SKM-1 (cell line): ENCODE measurements at regions not wholly inside any gene's neighbourhood (a gene's known extent, or its start where the extent isn't known, plus 50 kb on each side); places are given as distances from the start of the nearest gene placed in this dataset.
A peak's percentile ranks its signal among the peaks of the same experiment; 100 is the strongest.

ENCODE experiments used
- DNase-seq: peaks from one replicate; lab custom pipeline; 2025; ENCODE audit not compliant: unreplicated experiment; lab: John Stamatoyannopoulos, UW

DNA sequence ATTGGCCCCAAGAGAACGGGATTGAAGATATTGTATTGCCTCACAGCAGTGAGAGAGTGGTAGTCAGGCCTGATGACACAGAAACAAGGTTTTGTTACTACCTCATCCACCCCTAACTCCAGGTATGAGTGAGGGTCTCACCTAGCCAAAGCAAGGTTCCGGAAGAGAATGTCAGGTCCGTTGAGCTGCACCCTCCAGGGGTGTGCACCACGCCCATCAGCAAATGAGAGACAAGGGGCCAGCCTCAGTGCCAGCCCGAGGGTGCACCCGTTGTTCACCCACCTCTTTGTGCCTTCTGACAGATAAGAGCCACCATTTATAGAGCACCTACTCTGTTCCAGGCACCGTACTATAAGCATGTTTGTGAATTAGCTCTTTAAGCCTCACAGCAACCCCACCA, 121.9 kb upstream of the IPO9 start:
- no peak for DNase-seq

GRCh38 chr1:201707656-201708055, 121.3 kb upstream of the IPO9 start:
- no peak for DNase-seq

- DNase-seq, result peak; percentile 70
Measured at GRCh38 chr1:201708085-201708512, 120.9 kb upstream of the IPO9 start.

DNA sequence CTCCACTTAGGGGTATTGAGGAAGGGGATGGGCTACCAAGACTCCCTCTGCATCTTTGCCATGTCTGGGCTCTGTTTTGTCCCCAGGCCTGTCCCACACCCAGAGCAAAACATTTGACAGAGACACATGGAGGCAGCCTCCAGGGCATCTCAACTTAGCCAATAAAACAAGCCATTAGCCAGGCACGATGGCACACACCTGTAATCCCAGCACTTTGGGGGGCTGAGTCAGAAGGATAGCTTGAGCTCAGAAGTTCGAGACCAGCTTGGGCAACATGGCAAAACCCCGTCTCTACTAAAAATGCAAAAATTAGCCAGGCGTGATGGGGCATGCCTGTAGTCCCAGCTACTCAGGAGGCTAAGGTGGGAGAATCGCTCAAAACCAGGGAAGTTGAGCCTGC, 120.3 kb upstream of the IPO9 start:
- no peak for DNase-seq

GRCh38 chr1:201709564-201710295, 119.2 kb upstream of the IPO9 start:
- DNase-seq, result peak; percentile 53

DNA sequence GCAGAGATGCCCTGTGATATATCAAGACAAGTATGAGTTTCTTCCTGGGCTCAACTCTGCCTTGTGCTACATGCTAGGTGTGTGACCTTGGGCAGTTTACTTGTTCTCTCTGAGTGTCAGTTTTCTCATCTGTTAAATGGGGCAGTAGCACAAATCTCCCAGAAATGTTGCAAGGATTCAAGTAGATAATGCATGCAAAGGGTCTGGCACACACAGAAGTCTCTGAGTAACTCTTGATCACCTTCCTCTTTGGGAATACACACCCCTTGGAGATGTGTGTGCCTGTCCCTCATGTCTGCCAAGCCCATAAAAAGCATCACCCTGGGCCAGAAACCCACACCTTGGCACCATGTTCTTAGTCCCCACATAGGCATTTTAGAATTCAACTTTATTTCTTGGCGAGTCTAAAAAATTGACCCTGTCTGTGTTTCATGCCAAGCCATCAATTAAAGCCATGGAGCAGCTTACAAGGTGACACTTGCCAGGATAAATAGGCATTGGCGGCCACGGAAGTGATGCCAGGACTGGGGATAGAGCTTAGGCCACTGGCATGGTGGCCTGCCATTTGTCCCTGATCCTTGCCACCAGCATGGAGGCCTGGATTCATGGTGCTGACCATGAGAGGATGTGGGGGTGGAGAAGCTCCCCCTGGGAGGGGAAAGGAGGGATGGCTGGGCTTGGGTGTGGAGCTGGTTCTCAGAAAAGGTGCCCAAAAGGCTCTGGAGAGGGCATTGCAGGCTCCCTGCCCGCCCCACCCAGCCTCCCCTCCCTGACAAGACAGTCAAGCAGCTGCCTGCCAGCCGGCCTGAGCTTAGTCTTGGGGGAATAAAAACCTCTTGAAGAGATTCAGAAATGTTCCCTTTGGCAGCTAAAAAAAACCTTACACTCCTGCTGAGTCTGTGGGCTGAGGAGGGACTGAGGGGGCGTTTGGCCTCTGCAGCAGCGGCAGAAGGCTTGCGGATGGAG, 118.0 kb upstream of the IPO9 start:
- DNase-seq, result no peak

GRCh38 chr1:201711811-201712210, 117.1 kb upstream of the IPO9 start:
- DNase-seq, result no peak

DNA sequence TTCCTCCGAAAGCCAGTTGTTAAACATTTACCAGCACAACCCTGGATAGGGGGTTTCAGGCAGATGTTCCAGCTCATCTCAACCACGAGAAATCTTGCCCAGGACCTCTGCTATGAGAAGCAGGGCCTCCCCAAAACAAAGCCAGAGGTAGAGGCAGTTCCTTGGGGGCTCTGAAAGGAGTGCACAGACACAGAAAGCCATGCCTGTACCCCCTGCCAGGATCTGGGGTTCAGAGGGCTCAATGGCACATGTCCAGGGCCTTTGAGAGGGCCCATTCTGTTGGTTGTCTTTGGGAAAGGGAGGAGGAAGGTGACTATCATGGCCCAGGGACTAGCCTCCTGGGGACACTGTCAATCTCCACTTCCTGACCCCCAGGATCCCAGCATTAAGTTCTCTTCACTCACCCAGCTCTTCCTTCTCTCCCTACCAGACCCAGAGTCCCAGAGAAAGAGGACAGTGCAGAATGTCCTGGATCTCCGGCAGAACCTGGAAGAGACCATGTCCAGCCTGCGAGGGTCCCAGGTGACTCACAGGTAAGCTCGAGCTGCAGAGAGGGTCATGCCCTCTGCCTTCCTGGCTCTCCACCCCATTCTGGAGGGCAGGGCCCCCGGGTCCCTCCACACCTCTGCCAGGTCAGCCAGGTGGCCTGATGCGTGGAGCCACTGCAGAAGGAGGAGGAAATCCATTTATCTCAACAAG, 116.4 kb upstream of the IPO9 start:
- DNase-seq, result no peak

DNA sequence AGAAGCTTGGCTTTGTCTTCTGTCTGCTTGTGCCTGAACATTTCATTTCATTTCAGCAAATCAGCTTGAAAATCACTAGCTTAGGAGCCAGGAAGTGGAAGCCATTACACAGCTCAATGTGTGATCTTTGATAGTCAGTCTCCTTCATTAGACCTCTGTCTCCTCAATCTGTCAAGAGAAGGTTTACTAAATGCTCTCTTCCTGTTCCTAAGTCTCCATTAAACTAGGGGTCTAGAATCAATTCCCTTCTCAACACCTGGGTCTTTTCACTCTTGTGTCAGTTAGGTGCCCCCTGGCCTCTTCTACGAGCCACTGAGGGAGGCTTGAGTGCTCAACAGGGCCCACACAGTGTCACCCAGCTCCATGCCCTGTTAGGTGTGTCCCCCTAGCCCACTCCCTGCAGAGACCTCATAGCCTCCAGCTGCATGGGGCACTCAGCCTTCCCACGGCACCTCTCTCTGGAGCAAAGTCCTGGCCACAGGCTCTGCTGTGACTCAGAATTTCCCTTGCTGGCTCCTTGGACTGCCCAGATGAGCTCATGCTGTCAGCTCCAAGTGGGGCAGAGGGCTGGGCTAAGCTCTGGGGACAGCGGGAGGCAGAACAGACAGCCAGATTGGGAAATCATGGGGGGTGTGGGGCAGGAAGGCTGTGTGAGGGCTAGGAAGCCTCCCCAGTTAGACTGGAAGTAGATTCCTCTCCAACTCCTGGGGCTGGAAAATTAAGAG, 115.7 kb upstream of the IPO9 start:
- DNase-seq, result peak; percentile 87

DNA sequence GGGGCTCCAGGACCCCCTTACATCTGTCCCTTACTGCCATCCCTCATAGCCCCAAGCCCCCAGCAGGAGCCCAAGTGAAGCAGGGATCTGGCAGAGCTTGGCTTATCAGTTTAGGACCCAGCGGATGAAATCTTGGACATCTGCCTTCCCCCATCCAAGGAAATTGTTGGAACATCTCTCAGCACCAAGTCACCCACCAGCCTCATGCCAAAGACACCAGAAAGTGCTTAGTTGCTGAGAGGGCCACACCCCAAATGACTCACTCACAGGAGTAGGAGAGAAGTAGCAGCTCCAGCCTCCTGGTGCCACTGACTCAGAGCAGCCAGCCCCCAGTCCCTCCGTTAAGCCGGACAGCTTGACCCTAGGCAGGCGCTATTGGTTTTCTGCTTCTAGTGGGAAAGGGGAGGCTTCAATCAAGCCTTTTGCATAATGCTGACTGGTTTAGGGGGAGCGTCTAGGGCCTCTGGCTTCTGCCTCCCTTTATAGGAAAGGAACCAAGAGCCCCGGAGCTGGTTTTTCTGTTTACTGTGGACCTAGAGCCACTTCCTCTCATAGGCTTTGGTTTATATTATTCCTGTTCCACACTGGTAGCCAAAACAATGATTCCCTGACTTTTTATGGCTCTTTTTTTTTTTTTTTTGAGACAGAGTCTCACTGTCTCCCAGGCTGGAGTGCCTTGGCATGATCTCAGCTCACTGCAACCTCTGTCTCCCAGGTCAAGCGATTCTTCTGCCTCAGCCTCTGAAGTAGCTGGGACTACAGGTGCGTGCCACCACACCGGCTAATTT, 114.2 kb upstream of the IPO9 start:
- peak; percentile 85 for DNase-seq

DNA sequence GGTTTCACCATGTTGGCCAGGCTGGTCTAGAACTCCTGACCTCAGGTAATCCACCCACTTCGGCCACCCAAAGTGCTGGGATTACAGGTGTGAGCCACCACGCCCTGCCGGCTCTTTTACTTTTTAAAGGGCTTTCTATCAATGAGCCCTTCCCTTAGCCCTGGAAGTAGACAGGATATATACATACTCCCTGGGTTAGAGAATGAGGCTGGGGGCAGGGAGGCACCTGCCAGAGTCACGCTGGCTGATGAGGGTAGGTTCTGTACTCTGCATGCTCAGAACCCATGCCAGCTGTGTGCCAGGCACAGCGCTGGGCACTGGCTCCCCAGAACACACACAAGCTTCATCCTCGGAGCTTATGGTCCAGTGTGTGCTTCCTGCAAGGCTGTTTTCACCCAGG, 113.6 kb upstream of the IPO9 start:
- DNase-seq, result no peak

DNA sequence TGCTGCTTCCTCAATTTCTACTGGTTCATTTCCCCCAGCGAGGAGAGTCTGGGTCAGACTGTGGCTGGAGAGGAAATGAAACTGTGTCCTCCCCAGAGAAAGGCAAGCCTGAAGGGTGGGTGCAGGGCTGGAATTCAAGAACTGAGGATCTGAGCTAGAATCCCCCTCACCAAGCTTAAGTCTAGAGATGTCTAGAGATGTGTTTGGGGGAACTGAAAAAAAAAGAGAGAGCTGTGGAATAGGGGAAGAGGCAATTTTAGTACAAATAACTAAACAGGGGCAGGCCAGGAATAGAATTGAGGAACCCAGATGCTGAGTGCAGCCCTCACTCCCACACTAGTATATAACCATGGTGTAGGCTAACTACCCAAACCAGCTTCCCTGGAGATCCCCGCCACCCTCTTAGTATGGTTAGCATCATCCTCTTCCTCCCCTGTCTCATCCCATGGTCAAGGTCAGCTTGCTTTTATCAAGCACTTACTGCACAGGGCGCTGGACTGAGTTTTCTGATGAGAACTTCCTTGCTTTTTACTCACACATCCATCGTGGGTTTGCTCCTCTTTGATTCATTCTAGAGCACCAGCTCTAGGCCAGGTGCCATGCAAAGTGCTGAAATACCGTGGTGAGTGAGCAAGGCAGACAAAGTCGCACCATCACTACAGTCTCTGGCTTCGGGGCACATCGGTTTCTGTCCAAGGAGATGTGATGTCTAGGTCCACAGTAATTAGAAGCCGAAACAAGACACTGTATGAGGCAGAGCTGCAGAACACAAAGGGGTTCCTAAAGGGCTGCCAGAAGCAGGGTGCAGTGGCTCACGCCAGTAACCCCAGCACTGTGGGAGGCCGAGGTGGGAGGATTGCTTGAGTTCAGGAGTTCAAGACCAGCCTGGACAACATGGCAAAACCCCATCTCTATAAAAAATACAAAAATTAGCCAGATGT, 112.9 kb upstream of the IPO9 start:
- peak; percentile 97 for DNase-seq

GRCh38 chr1:201716742-201717135, 112.2 kb upstream of the IPO9 start:
- DNase-seq, result no peak

- DNase-seq, result no peak
Measured at GRCh38 chr1:201717286-201717685, 111.7 kb upstream of the IPO9 start.

- no peak for DNase-seq
Measured at GRCh38 chr1:201718346-201719202, 110.4 kb upstream of the IPO9 start.

DNA sequence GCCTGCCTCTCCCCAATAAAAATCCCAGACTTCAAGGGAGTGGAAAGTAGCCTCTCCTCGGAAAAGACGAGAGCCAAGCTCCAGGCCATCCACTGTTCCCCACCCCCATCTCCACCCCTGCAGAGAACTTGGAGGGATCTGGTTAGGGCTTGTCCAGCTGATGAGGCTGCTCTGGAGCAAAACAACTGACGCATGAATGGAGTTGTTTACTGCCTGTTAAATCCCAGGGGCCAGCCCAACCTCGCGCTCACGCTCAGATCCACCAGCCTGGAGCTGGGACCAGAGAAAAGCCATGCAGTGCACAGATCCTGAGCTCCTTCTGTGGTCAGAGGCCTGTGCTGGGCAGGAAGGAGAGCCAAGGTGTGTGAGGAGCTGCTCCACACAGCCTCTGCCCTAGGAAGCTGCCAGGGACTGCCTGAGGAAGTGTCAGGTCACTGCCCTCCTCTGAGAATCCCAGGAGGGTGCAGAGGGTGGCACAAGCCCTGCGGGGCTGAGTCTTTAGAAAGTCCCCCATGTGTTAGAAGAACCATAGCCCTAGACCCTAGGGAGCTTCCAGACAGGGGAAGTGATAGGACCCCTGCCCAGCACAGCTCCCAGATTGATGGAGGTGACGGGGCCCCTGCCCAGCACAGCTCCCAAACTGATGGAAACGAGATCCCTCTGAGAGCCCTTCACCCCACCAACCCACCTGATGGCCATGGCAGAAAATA, 109.0 kb upstream of the IPO9 start:
- no peak for DNase-seq

DNA sequence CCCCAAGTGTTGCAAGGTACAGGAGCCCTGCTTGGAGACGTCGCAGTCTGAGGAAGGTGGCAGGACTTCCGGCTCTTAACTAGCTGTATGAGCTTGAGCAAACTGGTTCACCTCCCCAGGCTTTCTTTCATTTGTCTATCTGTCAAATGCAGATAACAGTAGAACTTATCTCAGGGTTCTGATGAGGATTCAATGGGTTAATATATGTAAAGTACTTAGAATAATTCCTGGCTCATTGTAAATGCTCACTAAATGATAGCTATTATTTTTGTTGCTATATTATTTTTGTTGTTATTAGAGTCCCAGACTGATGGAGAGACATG, 108.5 kb upstream of the IPO9 start:
- no peak for DNase-seq
